ENCODE measurements at regions not wholly inside any gene's neighbourhood (a gene's known extent, or its start where the extent isn't known, plus 50 kb on each side); places are given as distances from the start of the nearest gene placed in this dataset.

DNA sequence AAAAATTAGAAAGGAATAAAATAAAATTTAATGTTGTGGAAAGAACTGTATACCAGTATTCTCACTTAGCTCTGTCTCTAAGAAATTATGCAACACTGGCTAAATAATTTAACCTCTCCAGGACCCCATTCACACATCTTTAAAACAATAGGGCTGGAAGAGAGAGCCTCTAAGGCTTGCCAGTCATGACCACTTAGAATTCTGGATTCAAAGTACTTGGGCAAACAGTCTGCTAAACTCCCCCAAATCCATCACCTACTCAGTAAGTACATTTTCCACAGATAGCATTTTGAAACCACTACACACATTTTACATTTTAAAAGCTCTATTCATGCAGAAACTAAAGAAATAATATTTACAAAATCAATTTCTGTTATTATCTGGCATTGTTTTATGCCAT lies 291.7 kb downstream of the TMEM167A start:
- TF ChIP-seq ZNF350 (CRISPR knock-in tag; IDR thresholded peaks at IDR 0.05; ENCODE audit: borderline replicate concordance, low read depth) (no peak), NCOA2 (CRISPR knock-in tag; IDR thresholded peaks at IDR 0.05) (no peak)
- TF ChIP-seq, protein P1, sequence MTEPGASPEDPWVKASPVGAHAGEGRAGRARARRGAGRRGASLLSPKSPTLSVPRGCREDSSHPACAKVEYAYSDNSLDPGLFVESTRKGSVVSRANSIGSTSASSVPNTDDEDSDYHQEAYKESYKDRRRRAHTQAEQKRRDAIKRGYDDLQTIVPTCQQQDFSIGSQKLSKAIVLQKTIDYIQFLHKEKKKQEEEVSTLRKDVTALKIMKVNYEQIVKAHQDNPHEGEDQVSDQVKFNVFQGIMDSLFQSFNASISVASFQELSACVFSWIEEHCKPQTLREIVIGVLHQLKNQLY (CRISPR knock-in tag; IDR thresholded peaks at IDR 0.05) = no peak

All from HepG2 (cell line).